HG02588 (cell line): ENCODE measurements at regions not wholly inside any gene's neighbourhood (a gene's known extent, or its start where the extent isn't known, plus 50 kb on each side); places are given as distances from the start of the nearest gene placed in this dataset.
"Not testable (repeated sequence)": the region's sequence is repeated elsewhere in the genome, so short reads cannot be mapped to it uniquely, and the experiment has no call there.

Experiments used
- ATAC-seq: cut with Tn5 transposase; IDR thresholded peaks from one replicate; pipeline ENCODE4 v1.9.1; 2021; ENCODE audit warnings: mild to moderate bottlenecking, moderate library complexity; ENCODE audit not compliant: unreplicated experiment

GRCh38 chr12:107514887-107515445, 170.6 kb upstream of the PWP1 start:
- ATAC-seq = no peak

DNA sequence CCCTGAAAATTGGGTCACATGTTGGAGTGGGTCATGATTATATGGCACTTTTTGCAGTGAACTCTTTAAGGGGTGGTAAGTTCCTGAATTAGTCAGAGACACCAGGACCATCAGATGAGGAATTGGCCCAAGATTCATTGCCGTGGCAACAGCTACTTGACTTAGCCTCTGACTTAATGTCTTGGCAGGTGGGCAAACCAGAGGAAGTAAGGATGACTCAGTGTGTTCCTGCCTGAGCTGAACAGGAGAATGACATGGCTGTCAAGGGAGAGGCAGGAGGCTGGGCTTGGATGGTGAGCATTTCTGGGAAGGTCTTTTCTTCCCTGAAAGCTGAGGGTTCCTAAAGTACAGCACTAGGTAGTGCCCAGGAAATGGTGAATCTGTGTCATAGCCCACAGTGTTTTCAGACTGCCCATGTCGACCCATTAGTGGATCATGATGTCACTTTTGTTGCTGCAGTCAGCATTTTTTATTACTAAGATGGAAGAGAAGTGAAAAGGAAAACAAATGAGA, 170.1 kb upstream of the PWP1 start:
- ATAC-seq = no peak

DNA sequence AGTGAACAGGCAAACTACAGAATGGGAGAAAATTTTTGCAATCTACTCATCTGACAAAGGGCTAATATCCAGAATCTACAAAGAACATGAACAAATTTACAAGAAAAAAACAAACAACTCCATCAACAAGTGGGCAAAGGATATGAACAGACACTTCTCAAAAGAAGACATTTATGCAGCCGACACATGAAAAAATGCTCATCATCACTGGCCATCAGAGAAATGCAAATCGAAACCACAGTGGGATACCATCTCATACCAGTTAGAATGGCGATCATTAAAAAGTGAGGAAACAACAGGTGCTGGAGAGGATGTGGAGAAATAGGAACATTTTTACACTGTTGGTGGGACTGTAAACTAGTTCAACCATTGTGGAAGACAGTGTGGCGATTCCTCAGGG, 167.8 kb upstream of the PWP1 start:
- not testable (repeated sequence) for ATAC-seq

GRCh38 chr12:107518868-107519267, 166.7 kb upstream of the PWP1 start:
- no peak for ATAC-seq

GRCh38 chr12:107519906-107520859, 165.4 kb upstream of the PWP1 start:
- ATAC-seq = no peak

GRCh38 chr12:107521826-107522355, 163.7 kb upstream of the PWP1 start:
- ATAC-seq = no peak

- no peak for ATAC-seq
Observed at GRCh38 chr12:107522692-107523477, 162.7 kb upstream of the PWP1 start.

DNA sequence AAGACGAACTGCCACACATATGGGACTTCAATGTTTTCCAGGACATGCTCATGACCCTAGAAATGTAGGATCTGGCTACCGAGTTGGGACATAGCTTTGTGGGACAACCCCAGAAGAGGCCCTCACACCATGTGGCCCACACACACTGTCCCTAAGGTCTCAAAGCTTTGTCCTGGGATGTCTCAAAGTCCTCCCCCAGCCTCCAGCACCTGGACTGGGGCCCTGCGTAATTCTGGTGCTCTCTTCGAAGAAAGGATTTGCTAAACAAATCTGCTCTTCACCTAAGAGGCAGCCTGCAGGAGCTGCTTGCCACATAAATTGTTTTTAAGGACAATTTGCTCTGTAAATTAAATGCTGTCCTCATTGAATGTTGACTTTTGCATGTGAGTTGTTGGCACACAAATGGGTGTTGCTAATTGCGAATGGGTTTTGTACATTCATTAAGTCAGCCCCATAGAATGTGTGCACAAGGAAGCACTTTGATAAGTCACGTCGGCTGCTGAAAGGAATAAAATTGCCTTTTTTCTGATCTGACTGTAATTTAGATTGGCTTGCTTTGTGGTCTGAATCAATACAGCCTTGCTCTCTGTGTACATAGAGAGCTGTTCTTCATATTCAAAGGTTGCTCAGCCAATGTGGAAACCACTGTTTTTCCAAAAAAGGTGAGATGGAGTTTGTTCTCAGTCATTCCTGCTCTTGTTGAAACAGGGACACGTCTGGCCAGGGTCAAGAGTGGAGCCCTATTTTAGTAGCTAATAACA, 161.6 kb upstream of the PWP1 start:
- no peak for ATAC-seq

- no peak for ATAC-seq
Observed at GRCh38 chr12:107525063-107525718, 160.4 kb upstream of the PWP1 start.

- no peak for ATAC-seq
Observed at GRCh38 chr12:107525719-107526554, 159.7 kb upstream of the PWP1 start.

DNA sequence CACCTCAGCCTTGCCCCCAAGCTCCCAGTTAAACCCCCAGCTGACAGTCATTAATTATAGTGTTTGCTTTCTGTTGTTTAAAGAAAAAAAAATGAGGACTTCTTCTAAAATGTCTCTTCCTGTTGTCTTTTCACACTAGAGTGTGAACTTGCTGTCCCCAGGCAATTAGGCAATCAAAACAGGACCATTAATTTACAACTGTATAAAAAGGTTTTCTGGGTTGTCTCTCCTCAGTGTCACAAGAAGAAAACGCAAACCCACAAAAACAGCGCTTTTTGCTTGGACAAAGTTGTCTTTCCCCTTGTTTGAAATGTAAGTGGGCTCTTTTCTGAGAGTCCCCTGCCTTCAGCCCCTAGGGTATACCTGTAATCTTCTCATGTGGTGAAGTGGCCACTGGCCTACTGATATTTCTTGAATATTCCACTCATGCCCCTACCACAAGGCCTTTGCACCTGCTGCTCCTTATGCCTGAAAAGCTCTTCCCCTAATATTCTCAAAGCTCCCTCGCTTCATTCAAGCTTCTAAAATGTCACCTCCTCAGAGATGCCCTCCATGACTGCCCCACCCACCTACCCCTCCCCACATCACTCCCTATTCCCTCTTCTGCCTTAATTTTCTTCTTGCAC, 158.9 kb upstream of the PWP1 start:
- ATAC-seq = no peak

GRCh38 chr12:107528731-107529365, 156.8 kb upstream of the PWP1 start:
- no peak for ATAC-seq

DNA sequence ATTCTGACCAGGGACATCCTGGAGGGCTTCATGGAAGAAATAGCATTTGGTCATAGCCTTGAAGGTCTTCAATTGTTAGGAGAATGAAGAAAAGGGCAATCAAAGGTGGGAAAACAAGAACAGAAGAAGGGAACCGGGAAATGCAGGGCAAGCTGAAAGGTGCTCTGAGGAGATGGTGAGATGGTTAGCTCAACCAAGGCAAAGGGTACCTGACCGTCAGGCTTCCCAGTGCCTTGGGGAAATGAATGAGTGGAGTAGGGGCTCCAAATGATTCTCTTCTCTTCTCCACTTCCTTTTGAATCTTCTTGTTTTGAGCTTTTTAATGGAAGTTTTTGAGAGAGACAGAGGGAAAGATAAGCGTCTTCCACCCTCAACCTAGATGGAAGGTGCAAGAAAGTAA, 155.6 kb upstream of the PWP1 start:
- ATAC-seq = no peak

DNA sequence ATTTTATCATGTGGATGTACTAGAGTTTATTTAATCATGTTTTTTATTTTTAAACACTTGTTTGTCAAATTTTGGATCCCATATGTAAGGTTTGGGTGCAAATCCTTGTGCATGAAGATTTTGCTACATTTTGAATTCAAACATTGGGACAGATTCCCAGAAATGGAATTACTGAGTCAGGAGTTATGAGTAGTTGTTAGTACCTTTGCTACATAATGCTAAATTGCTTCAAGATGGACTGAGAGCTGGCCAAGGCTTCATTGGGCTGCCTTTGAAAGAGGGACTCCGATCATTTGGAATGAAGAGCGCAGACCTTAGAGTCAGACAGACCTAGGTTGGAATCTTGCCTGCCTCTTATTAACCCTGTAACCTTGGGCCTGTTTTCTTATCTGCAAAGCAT, 154.9 kb upstream of the PWP1 start:
- ATAC-seq = no peak

GRCh38 chr12:107533218-107533617, 152.4 kb upstream of the PWP1 start:
- ATAC-seq = no peak

GRCh38 chr12:107536613-107537012, 149.0 kb upstream of the PWP1 start:
- ATAC-seq = no peak

DNA sequence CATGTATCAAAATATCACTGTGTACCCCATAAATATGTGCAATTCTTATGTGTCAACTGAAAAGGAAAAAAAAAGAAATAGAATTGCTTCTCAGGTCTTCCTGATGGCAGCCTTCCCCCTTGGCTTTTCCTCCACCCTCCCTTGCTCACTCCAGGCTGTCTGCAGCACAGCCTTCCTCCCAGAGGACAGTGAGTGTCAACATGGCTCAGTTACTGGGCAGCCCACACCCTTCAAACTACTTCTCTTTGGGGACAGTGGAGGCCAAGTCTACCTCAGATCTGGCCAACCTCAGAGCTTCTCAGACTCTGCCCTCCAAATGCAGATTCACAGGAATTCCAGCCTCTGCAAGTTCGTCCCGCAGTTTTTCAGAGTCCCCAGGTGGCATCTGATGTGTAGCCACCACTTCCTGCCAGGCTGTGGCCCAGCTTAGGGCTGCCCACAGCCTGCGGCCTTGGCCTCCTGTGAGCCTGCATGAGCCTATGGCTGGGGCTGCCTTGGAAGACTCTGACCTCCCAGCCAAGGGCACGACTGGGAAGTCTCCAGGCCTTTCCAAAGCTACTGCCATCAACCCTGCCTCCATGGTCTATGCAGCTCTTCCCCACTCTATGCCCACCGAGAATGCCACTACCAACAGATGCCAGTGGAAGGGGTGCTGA, 148.0 kb upstream of the PWP1 start:
- no peak for ATAC-seq
